ENCODE measurements at regions not wholly inside any gene's neighbourhood (a gene's known extent, or its start where the extent isn't known, plus 50 kb on each side); places are given as distances from the start of the nearest gene placed in this dataset.

GRCh38 chr5:167254132-167254531 is 1037.3 kb upstream of the WWC1 start:
- TF ChIP-seq CTCF (IDR thresholded peaks at IDR 0.05): no peak
- TF ChIP-seq POLR2A (IDR thresholded peaks at IDR 0.05): no peak
